ENCODE measurements at regions not wholly inside any gene's neighbourhood (a gene's known extent, or its start where the extent isn't known, plus 50 kb on each side); places are given as distances from the start of the nearest gene placed in this dataset.

DNA sequence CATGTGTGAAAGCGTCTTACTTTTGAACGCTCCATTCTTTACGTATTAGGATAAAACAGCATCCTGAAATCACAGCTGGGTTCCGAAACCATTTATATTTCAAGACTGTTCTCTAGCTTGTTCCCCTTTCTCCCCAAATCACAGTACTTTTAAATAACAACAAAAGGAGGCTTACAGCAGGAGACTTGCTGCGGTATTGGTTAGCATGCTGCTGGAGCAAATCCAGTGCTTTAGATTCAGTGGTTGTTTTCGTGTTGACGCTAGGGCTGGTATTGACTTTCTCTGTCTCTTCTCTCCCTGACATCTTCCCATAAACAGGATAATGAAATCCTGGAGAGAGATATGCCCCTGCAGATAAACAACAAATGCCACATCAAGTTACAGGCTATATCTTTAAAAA lies 103.1 kb downstream of the ZNF608 start:
- intact Hi-C loops (cut with micrococcal nuclease) = no loop called here
- ChIA-PET CTCF (ENCODE audit: low intra/inter-chr PET ratio) (no interaction called here), POLR2A (interaction anchor here (0.6 to 1.0 kb wide), 2 partner anchors 14 to 1130 kb away, joined by 3 to 4 read pairs; no protein-coding TSS in a partner anchor)
- H2AFZ ChIP-seq (ENCODE audit: low read depth, low read length) = no peak overlapping the region
- no TSS peak for BruUV-seq (replicated peaks)
- H3K9me3 ChIP-seq (replicated peaks; ENCODE audit: control insufficient read depth, insufficient read depth, low read depth, low read length) = no peaks in the 10 kb centered on the region
- H3K4me2 ChIP-seq (ENCODE audit: insufficient read depth, low read length) = no peak overlapping the region
- H3K27ac ChIP-seq (ENCODE audit: extremely low read depth, low read depth, low read length) = no peak overlapping the region
- H3K9me1 ChIP-seq (ENCODE audit: control insufficient read depth, insufficient read depth, low read length) = no peaks in the 10 kb centered on the region
- H3K36me3 ChIP-seq (ENCODE audit: control insufficient read depth, insufficient read depth, low read length) = no peaks in the 10 kb centered on the region; the same call in 2 of the 3 replicates
- no peaks in the 10 kb centered on the region for H3K27me3 ChIP-seq (ENCODE audit: control insufficient read depth in 2 of 2, insufficient read depth in 2 of 2, low read length in 2 of 2)
- H3K9ac ChIP-seq (ENCODE audit: insufficient read depth in 1 of 2, low read depth in 2 of 2, low read length in 2 of 2) = no peak overlapping the region
- peaks cover 0 to 6% of the 10 kb centered on the region in 2 experiments; a peak in 1 of 5 replicates for H3K4me1 ChIP-seq (replicated peaks in 1 of 2; ENCODE audit: control insufficient read depth in 2 of 2, insufficient read depth in 2 of 2, low read length in 2 of 2)
- ATAC-seq (no peak), DNase-seq (ENCODE audit: extremely low read depth in 1 of 4, low spot score in 3 of 4) (no peak), FAIRE-seq (no peak)
- in situ Hi-C loops (cut with MboI) = no loop called here
- H3K79me2 ChIP-seq (ENCODE audit: control insufficient read depth, insufficient read depth, low read length) = no peaks in the 10 kb centered on the region
- no peak overlapping the region for H3K4me3 ChIP-seq
- no peaks in the 10 kb centered on the region for H4K20me1 ChIP-seq (replicated peaks; ENCODE audit: control insufficient read depth, insufficient read depth, low read length)
- TF ChIP-seq, protein P1, sequence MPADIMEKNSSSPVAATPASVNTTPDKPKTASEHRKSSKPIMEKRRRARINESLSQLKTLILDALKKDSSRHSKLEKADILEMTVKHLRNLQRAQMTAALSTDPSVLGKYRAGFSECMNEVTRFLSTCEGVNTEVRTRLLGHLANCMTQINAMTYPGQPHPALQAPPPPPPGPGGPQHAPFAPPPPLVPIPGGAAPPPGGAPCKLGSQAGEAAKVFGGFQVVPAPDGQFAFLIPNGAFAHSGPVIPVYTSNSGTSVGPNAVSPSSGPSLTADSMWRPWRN (IDR thresholded peaks at IDR 0.05; ENCODE audit: low read depth) = no peak
- 95% methylated on average over 7 of the region's 7 CpGs for WGBS (ENCODE audit: insufficient coverage, low coverage, missing lambda C conversion rate)

DNA sequence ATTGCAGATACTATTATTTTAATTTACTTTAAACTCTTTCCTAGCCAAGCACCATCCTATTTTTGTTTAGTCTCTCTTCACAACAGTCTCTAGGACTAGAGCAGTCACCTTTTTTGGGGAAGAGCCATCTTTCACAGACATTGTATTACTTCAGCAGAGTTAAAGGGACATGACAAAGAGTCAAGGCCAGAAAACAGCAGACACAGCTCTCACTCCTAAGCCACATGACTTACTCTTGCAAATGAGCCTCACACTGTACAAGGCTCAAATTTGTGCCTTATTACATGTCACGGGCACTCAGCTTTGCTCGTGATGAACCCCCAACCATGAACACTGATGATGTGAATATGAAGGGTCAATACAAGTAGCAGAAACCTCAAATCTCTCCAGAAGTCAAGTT lies 104.3 kb downstream of the ZNF608 start:
- Histone ChIP-seq H3K9ac (ENCODE audit: insufficient read depth in 1 of 2, low read depth in 2 of 2, low read length in 2 of 2) (no peak overlapping the region), H3K9me3 (replicated peaks; ENCODE audit: control insufficient read depth, insufficient read depth, low read depth, low read length) (no peaks in the 10 kb centered on the region), H3K9me1 (ENCODE audit: control insufficient read depth, insufficient read depth, low read length) (no peaks in the 10 kb centered on the region), H3K4me1 (replicated peaks in 1 of 2; ENCODE audit: control insufficient read depth in 2 of 2, insufficient read depth in 2 of 2, low read length in 2 of 2) (peaks cover 0 to 6% of the 10 kb centered on the region in 2 experiments; a peak in 1 of 5 replicates), H4K20me1 (replicated peaks; ENCODE audit: control insufficient read depth, insufficient read depth, low read length) (no peaks in the 10 kb centered on the region), H3K4me3 (no peak overlapping the region), H2AFZ (ENCODE audit: low read depth, low read length) (no peak overlapping the region), H3K27me3 (ENCODE audit: control insufficient read depth in 2 of 2, insufficient read depth in 2 of 2, low read length in 2 of 2) (no peaks in the 10 kb centered on the region), H3K4me2 (ENCODE audit: insufficient read depth, low read length) (no peak overlapping the region), H3K36me3 (ENCODE audit: control insufficient read depth, insufficient read depth, low read length) (no peaks in the 10 kb centered on the region; the same call in 2 of the 3 replicates), H3K79me2 (ENCODE audit: control insufficient read depth, insufficient read depth, low read length) (no peaks in the 10 kb centered on the region), H3K27ac (ENCODE audit: extremely low read depth, low read depth, low read length) (no peak overlapping the region)
- POLR2A ChIA-PET = no interaction called here
- CTCF ChIA-PET (ENCODE audit: low intra/inter-chr PET ratio) = no interaction called here
- no peak for ATAC-seq
- in situ Hi-C loops (cut with MboI) (no loop called here), intact Hi-C loops (cut with micrococcal nuclease) (no loop called here)
- DNase-seq (ENCODE audit: extremely low read depth in 1 of 4, low spot score in 3 of 4) = no peak
- FAIRE-seq = no peak
- no TSS peak for BruUV-seq (replicated peaks)
- 70% methylated on average over 2 of the region's 2 CpGs for WGBS (ENCODE audit: insufficient coverage, low coverage, missing lambda C conversion rate)
- TF ChIP-seq ZNF121 (CRISPR knock-in tag; conservative IDR thresholded peaks at IDR 0.05) (no peak), FIP1L1 (IDR thresholded peaks at IDR 0.05; ENCODE audit: low read depth, low read length, poor library complexity, severe bottlenecking) (no peak), WHSC1 (IDR thresholded peaks at IDR 0.05; ENCODE audit: low read length) (no peak), SMAD2 (IDR thresholded peaks at IDR 0.05; ENCODE audit: low read depth, low read length) (no peak), TBL1XR1 (IDR thresholded peaks at IDR 0.05; ENCODE audit: low read length in 2 of 2) (no peak), MYNN (IDR thresholded peaks at IDR 0.05) (no peak), MYNN (CRISPR knock-in tag; IDR thresholded peaks at IDR 0.05) (no peak), ZNF785 (CRISPR knock-in tag; IDR thresholded peaks at IDR 0.05) (no peak), ZNF133 (CRISPR knock-in tag; IDR thresholded peaks at IDR 0.05) (no peak), KDM1A (IDR thresholded peaks at IDR 0.05) (no peak), DMBX1 (CRISPR knock-in tag; IDR thresholded peaks at IDR 0.05; ENCODE audit: borderline replicate concordance) (no peak), ATF1 (CRISPR knock-in tag; IDR thresholded peaks at IDR 0.05) (no peak), ATF1 (tag; IDR thresholded peaks at IDR 0.05) (no peak), CXXC5 (CRISPR knock-in tag; IDR thresholded peaks at IDR 0.05) (no peak), NFE2 (IDR thresholded peaks at IDR 0.05; ENCODE audit: low read depth) (no peak)
- TF ChIP-seq, protein P2, sequence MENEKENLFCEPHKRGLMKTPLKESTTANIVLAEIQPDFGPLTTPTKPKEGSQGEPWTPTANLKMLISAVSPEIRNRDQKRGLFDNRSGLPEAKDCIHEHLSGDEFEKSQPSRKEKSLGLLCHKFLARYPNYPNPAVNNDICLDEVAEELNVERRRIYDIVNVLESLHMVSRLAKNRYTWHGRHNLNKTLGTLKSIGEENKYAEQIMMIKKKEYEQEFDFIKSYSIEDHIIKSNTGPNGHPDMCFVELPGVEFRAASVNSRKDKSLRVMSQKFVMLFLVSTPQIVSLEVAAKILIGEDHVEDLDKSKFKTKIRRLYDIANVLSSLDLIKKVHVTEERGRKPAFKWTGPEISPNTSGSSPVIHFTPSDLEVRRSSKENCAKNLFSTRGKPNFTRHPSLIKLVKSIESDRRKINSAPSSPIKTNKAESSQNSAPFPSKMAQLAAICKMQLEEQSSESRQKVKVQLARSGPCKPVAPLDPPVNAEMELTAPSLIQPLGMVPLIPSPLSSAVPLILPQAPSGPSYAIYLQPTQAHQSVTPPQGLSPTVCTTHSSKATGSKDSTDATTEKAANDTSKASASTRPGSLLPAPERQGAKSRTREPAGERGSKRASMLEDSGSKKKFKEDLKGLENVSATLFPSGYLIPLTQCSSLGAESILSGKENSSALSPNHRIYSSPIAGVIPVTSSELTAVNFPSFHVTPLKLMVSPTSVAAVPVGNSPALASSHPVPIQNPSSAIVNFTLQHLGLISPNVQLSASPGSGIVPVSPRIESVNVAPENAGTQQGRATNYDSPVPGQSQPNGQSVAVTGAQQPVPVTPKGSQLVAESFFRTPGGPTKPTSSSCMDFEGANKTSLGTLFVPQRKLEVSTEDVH (IDR thresholded peaks at IDR 0.05; ENCODE audit: low read depth, partially characterized antibody) = no peak

Measured in K562 (cell line).